Adipocyte (in vitro differentiated cells): ENCODE measurements at regions not wholly inside any gene's neighbourhood (a gene's known extent, or its start where the extent isn't known, plus 50 kb on each side); places are given as distances from the start of the nearest gene placed in this dataset.
"Not testable (repeated sequence)": the region's sequence is repeated elsewhere in the genome, so short reads cannot be mapped to it uniquely, and the experiment has no call there.

ENCODE experiments used
- DNase-seq: peaks from one replicate; pipeline ENCODE4 v3.0.0-alpha.2; 2015; ENCODE audit warnings: low read depth
- H3K27me3 ChIP-seq: replicated peaks from 2 replicates; pipeline ENCODE4 v1.7.0; 2013; ENCODE audit warnings: mild to moderate bottlenecking, low read length, moderate library complexity; ENCODE audit not compliant: control insufficient read depth, insufficient read depth
- H3K36me3 ChIP-seq: 2 replicates; pipeline ENCODE4 v1.7.0; 2013; ENCODE audit warnings: low read length, mild to moderate bottlenecking, moderate library complexity; ENCODE audit not compliant: control insufficient read depth, insufficient read depth, severe bottlenecking
- H3K4me1 ChIP-seq: 2 replicates; pipeline ENCODE4 v1.7.0; 2013; ENCODE audit warnings: mild to moderate bottlenecking, low read length, moderate library complexity; ENCODE audit not compliant: control insufficient read depth, insufficient read depth
- H3K4me3 ChIP-seq: 2 replicates; pipeline ENCODE4 v1.7.0; 2013; ENCODE audit warnings: mild to moderate bottlenecking, low read length, moderate library complexity
- H3K9ac ChIP-seq: 2 replicates; pipeline ENCODE4 v1.7.0; 2013; ENCODE audit warnings: mild to moderate bottlenecking, low read length, moderate library complexity
- H3K9me3 ChIP-seq: 2 replicates; pipeline ENCODE4 v1.7.0; 2013; ENCODE audit warnings: mild to moderate bottlenecking, low read length, moderate library complexity; ENCODE audit not compliant: control insufficient read depth

DNA sequence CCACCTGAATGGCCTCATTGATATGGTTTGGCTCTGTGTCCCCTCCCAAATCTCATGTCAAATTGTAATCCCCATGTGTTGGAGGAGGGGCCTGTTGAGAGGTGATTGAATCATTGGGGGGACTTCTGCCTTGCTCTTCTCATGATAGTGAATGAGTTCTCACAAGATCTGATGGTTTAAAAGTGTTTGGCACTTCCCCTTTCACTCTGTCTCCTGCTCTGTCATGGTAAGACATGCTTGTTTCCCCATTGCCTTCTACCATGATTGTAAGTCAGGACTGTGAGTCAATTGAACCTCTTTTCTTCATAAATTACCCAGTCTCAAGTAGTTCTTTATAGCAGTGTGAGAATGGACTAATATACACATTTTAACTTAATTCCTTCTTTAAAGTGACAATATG, 146.8 kb upstream of the KCNJ3 start:
- no peaks in the 10 kb centered on the region for H3K9me3 ChIP-seq
- no peaks in the 10 kb centered on the region for H3K36me3 ChIP-seq
- no peak overlapping the region for H3K9ac ChIP-seq
- no peak for DNase-seq
- no peak overlapping the region for H3K4me3 ChIP-seq
- no peaks in the 10 kb centered on the region for H3K4me1 ChIP-seq
- H3K27me3 ChIP-seq = no peaks in the 10 kb centered on the region

GRCh38 chr2:154554046-154554445, 144.4 kb upstream of the KCNJ3 start:
- no peak overlapping the region for H3K9ac ChIP-seq
- H3K27me3 ChIP-seq = no peaks in the 10 kb centered on the region
- no peaks in the 10 kb centered on the region for H3K9me3 ChIP-seq
- no peaks in the 10 kb centered on the region for H3K4me1 ChIP-seq
- no peak for DNase-seq
- no peaks in the 10 kb centered on the region for H3K36me3 ChIP-seq
- H3K4me3 ChIP-seq = no peak overlapping the region

- Histone ChIP-seq H3K4me3 (no peak overlapping the region), H3K4me1 (no peaks in the 10 kb centered on the region), H3K9me3 (no peaks in the 10 kb centered on the region), H3K27me3 (no peaks in the 10 kb centered on the region), H3K9ac (no peak overlapping the region), H3K36me3 (no peaks in the 10 kb centered on the region)
- no peak for DNase-seq
Measured at GRCh38 chr2:154555710-154556109, 142.8 kb upstream of the KCNJ3 start.

DNA sequence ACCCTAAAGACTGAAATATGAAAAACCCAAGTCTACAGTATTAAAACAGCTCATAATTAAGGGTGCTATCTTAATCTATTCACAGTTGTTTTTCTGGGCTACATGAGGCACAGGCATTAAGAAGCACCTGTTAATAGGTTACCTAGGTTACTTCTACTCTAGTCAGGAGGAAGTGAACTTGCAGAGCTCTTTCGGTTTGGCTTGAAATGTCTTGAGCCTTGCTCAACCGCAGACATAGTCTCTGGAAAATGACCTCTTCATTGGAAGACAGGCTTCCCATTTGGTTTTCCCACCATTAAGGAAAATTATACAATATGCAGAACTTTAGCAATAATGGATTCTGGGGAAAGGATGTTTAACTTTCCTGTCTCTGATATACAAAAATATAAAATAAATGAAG, 142.3 kb upstream of the KCNJ3 start:
- Histone ChIP-seq H3K9ac (no peak overlapping the region), H3K9me3 (no peaks in the 10 kb centered on the region), H3K4me1 (no peaks in the 10 kb centered on the region), H3K4me3 (no peak overlapping the region), H3K27me3 (no peaks in the 10 kb centered on the region), H3K36me3 (no peaks in the 10 kb centered on the region)
- no peak for DNase-seq

DNA sequence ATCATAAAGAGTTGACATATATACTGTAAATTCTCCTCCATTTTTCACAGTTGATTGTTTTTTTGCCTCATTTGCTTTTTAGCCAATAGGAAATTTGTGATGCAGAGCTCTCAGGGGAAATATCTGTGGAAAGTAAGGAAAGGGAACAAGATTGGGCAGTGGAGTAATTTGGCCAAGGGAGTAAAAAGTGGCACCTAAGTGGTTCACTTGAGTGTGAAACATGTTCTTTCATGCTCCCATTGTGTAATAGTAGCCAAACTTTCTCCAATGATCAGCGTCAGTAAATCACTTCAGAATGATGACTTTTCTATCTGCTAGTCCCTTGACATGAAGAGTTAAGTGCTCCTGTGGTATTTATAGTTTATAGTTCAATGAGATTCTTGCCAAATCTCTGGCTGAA, 141.9 kb upstream of the KCNJ3 start:
- H3K4me3 ChIP-seq = no peak overlapping the region
- H3K9me3 ChIP-seq = peaks cover 2% of the 10 kb centered on the region
- DNase-seq = no peak
- no peaks in the 10 kb centered on the region for H3K27me3 ChIP-seq
- no peaks in the 10 kb centered on the region for H3K36me3 ChIP-seq
- H3K9ac ChIP-seq = no peak overlapping the region
- H3K4me1 ChIP-seq = no peaks in the 10 kb centered on the region

- Histone ChIP-seq H3K36me3 (no peaks in the 10 kb centered on the region), H3K9ac (no peak overlapping the region), H3K4me3 (no peak overlapping the region), H3K9me3 (peaks cover 2% of the 10 kb centered on the region), H3K4me1 (no peaks in the 10 kb centered on the region), H3K27me3 (no peaks in the 10 kb centered on the region)
- DNase-seq = no peak
Measured at GRCh38 chr2:154557906-154558305, 140.6 kb upstream of the KCNJ3 start.

DNA sequence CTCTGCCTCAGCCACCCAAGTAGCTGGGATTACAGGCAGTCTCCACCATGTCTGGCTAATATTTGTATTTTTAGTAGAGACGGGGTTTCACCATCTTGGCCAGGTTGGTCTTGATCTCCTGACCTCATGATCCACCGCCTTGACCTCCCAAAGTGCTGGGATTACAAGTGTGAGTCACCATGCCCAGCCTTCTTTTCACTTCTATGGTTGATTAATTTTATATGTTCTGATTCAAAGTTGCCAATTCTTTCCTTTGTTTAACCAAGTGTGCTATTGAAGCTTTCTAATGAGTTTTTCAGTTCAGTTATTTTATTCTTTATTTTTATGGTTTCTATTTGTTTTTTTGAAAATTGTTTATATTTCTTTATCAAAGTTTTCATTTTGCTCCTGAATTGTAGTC, 133.1 kb upstream of the KCNJ3 start:
- H3K27me3 ChIP-seq = no peaks in the 10 kb centered on the region
- DNase-seq = no peak
- H3K4me1 ChIP-seq = no peaks in the 10 kb centered on the region
- peaks cover 5% of the 10 kb centered on the region for H3K9me3 ChIP-seq
- H3K9ac ChIP-seq = no peak overlapping the region
- H3K4me3 ChIP-seq = no peak overlapping the region
- H3K36me3 ChIP-seq = no peaks in the 10 kb centered on the region

DNA sequence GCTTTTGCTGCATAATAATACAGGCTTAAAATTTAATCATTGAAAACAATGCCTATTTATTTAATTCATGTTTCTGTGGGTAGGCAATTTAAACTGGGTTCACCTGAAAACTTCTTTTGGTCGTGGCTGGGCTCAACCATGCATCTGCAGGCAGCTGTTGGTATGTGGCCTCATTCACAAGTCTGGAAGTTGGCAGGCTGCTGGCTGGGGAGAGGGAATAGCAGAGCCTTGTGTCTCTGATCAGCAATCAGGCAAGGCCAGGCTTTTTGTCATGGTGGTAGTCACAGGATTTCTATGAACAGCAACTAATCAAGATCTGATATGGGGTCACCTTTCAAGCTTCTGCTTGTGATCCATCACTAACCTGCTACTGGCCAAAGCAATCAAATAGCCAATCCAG, 130.1 kb upstream of the KCNJ3 start:
- Histone ChIP-seq H3K4me1 (no peaks in the 10 kb centered on the region), H3K4me3 (no peak overlapping the region), H3K9ac (no peak overlapping the region), H3K9me3 (peaks cover 3% of the 10 kb centered on the region), H3K36me3 (no peaks in the 10 kb centered on the region), H3K27me3 (no peaks in the 10 kb centered on the region)
- no peak for DNase-seq

DNA sequence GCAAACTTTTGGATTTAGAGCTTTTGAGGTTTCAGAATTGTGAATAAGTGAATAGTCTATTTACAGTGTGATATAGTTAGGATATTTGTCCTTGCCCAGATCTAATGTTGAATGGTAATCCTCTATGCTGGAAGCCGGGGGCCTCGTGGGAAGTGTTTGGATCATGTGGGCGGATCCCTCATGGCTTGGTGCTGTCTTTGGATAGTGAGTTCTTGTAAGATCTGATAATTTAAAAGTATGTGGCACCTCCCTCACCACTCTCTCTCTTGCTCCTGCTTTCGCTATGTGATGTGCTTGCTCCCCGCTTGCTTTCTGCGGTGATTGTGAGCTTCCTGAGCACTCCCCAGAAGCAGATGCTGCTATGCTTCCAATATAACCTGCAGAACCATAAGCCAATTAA, 128.0 kb upstream of the KCNJ3 start:
- no peaks in the 10 kb centered on the region for H3K4me1 ChIP-seq
- no peak overlapping the region for H3K9ac ChIP-seq
- H3K27me3 ChIP-seq = no peaks in the 10 kb centered on the region
- no peak overlapping the region for H3K4me3 ChIP-seq
- no peak for DNase-seq
- H3K36me3 ChIP-seq = no peaks in the 10 kb centered on the region
- H3K9me3 ChIP-seq = peaks cover 3% of the 10 kb centered on the region

- H3K9me3 ChIP-seq = peaks cover 10% of the 10 kb centered on the region
- H3K4me3 ChIP-seq, H3K27me3 ChIP-seq, H3K36me3 ChIP-seq, H3K4me1 ChIP-seq, DNase-seq, H3K9ac ChIP-seq: not testable (repeated sequence)
Measured at GRCh38 chr2:154576699-154577098, 121.8 kb upstream of the KCNJ3 start.

DNA sequence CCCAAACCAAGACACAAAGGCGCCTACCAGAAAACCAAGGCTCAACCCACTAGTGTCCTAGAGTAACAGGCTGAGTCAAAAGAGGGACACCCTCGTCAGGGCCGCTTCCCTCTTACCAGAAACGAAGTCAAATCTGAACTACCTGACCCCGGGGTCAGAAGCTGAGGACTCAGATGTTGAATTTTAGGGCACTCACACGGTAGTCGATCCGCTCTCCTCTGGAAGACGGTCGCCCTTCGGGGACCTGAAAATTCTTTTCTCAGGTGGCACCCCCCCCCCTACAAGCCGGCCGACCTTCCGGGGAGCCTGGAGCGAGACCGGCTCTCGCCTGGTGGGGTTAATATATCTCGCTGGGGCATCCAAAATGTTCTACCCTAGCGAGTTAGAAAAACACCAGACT, 121.1 kb upstream of the KCNJ3 start:
- H3K9ac ChIP-seq = no peak overlapping the region
- H3K4me1 ChIP-seq = no peaks in the 10 kb centered on the region
- no peak overlapping the region for H3K4me3 ChIP-seq
- H3K9me3 ChIP-seq = peaks cover 10% of the 10 kb centered on the region
- no peaks in the 10 kb centered on the region for H3K36me3 ChIP-seq
- DNase-seq = no peak
- H3K27me3 ChIP-seq = no peaks in the 10 kb centered on the region

GRCh38 chr2:154580767-154581166, 117.7 kb upstream of the KCNJ3 start:
- H3K9me3 ChIP-seq = peaks cover 10% of the 10 kb centered on the region
- H3K36me3 ChIP-seq = no peaks in the 10 kb centered on the region
- no peaks in the 10 kb centered on the region for H3K4me1 ChIP-seq
- no peak for DNase-seq
- no peak overlapping the region for H3K9ac ChIP-seq
- no peaks in the 10 kb centered on the region for H3K27me3 ChIP-seq
- no peak overlapping the region for H3K4me3 ChIP-seq
